Ectodermal cell (in vitro differentiated cells): ENCODE measurements at regions not wholly inside any gene's neighbourhood (a gene's known extent, or its start where the extent isn't known, plus 50 kb on each side); places are given as distances from the start of the nearest gene placed in this dataset.

ENCODE experiments used
- H3K27ac ChIP-seq: 2 replicates; pipeline ENCODE4 v1.7.0; 2013; ENCODE audit warnings: mild to moderate bottlenecking, low read depth, low read length; ENCODE audit not compliant: insufficient read depth, poor library complexity, severe bottlenecking
- H3K27me3 ChIP-seq: 2 replicates; pipeline ENCODE4 v1.7.0; 2013; ENCODE audit warnings: mild to moderate bottlenecking, low read length; ENCODE audit not compliant: insufficient read depth, control insufficient read depth, poor library complexity, severe bottlenecking
- H3K36me3 ChIP-seq: one replicate; pipeline ENCODE4 v1.7.0; 2013; ENCODE audit warnings: low read length; ENCODE audit not compliant: control insufficient read depth, insufficient read depth
- H3K4me1 ChIP-seq: one replicate; pipeline ENCODE4 v1.7.0; 2013; ENCODE audit warnings: low read length; ENCODE audit not compliant: control insufficient read depth, insufficient read depth
- H3K4me3 ChIP-seq: 2 replicates; pipeline ENCODE4 v1.7.0; 2013; ENCODE audit warnings: low read depth, low read length, control low read depth; ENCODE audit not compliant: insufficient read depth
- H3K9me3 ChIP-seq: 2 replicates; pipeline ENCODE4 v1.7.0; 2013; ENCODE audit warnings: mild to moderate bottlenecking, low read length, moderate library complexity; ENCODE audit not compliant: control insufficient read depth
- WGBS, 2 experiments: methylation state at CpG; one replicate each; pipeline ENCODE4 v1.1.7; 2013; ENCODE audit warnings: missing lambda C conversion rate in 2 of 2; 5-methylcytosine and 5-hydroxymethylcytosine counted together

DNA sequence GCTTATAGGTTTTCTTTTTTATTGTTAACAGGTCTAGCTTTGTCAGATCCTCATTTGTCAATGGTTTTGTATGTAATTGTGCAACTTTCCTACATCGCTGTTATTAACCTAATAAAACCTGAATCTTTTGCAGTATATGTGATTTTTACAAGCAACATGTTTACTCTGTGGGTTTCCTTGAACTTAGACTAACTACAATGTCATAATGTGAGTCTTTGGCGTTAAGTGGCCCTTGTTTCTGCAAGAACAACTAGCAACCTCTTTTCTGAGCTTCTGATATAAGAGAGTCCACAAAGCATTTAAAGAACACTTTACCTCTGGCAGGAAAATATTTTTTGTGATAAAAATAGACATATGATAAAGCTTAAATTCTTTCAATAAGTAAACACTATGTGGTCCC, 230.3 kb upstream of the CFAP20DC start:
- WGBS, 2 experiments = 83 to 98% methylated on average over 1 to 2 of the region's 2 CpGs
- Histone ChIP-seq H3K27ac (no peak overlapping the region), H3K36me3 (no peaks in the 10 kb centered on the region), H3K4me3 (no peak overlapping the region), H3K27me3 (no peaks in the 10 kb centered on the region), H3K9me3 (no peaks in the 10 kb centered on the region), H3K4me1 (no peaks in the 10 kb centered on the region)

DNA sequence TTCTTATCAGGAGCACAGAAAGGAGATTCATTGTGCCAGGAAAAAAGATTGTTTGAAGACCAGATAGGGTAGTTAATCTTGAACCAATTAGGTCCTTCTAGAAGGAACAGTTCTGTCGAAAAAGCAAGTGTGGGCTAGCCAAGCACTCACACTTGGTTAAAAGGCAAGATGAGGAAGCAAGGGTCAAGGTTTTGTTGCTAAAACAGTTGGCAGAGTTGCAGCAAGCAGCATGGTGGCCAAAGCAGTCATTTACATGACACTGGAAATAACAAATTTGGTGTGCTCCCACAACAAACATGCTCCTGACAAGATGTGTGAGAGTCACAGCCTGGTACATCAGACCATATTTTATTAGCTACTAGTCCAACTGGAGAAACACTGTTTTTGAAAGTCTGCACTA, 228.0 kb upstream of the CFAP20DC start:
- Histone ChIP-seq H3K4me3 (no peak overlapping the region), H3K36me3 (no peaks in the 10 kb centered on the region), H3K4me1 (no peaks in the 10 kb centered on the region), H3K9me3 (no peaks in the 10 kb centered on the region), H3K27me3 (no peaks in the 10 kb centered on the region), H3K27ac (no peak overlapping the region)
- WGBS, 2 experiments = 79 to 91% methylated on average over 1 of the region's 1 CpG

DNA sequence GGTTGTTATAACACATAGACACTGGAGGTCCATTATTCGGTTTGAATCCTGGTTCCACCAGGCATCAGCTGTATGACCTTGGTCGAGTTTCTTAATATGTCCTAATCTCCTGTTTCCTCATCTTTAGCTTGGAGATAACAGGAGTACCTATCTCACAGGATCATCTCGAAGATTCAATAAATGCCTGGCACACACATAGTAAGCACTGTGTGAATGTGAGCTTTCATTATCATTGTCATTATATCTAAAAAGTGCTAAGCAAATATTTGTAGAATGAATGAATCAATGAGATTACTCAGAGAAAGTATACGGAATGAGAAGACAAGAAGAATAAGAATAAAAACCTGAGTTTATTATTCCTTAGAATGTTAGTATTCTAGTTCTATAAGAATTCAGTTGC, 227.4 kb upstream of the CFAP20DC start:
- H3K27ac ChIP-seq = no peak overlapping the region
- no peaks in the 10 kb centered on the region for H3K4me1 ChIP-seq
- H3K4me3 ChIP-seq = no peak overlapping the region
- 92 to 100% methylated on average over 3 of the region's 4 CpGs for WGBS, 2 experiments
- H3K36me3 ChIP-seq = no peaks in the 10 kb centered on the region
- H3K9me3 ChIP-seq = no peaks in the 10 kb centered on the region
- H3K27me3 ChIP-seq = no peaks in the 10 kb centered on the region

DNA sequence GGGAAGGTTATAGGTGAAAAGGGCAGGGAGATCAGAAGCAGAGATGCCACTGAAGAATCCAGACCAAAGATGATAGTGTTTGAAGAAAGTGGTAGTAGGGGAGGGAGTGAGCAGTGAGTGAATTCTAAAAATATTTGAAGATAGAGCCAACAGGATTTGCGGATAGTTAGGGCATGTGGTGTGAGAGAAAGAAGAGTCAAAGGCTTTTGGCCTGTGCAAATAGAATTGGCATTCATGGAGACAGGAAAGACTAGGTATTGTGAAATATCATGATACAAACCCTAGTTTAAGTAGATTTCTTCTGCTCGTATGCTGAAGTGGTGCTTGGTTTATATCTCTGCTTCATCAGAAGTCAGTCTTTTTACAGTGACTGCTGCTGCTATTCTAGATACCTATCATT, 224.2 kb upstream of the CFAP20DC start:
- Histone ChIP-seq H3K4me3 (no peak overlapping the region), H3K27ac (no peak overlapping the region), H3K36me3 (no peaks in the 10 kb centered on the region), H3K9me3 (no peaks in the 10 kb centered on the region), H3K27me3 (no peaks in the 10 kb centered on the region), H3K4me1 (no peaks in the 10 kb centered on the region)
- 93 to 94% methylated on average over 2 of the region's 2 CpGs for WGBS, 2 experiments

DNA sequence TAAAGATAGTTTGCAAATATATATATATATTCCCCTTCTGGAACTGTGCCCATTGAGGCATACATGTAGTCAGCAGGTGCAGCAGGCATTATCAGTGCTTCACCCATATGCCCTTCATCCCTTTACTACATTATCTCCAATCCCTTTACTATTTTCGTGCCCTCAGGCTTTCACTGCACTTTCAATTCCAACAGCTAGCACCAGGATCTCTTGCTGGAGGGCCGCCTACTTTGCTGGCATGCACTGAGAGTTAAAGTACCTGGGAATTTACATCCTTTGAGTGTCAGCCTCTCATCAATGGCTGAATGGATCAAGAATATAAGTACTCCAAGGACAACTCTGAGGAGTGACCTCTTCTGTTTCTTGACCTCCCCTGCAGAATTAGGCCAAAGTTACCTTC, 222.1 kb upstream of the CFAP20DC start:
- H3K27ac ChIP-seq = no peak overlapping the region
- 84 to 90% methylated on average over 2 of the region's 2 CpGs for WGBS, 2 experiments
- H3K36me3 ChIP-seq = no peaks in the 10 kb centered on the region
- H3K9me3 ChIP-seq = no peaks in the 10 kb centered on the region
- H3K4me1 ChIP-seq = no peaks in the 10 kb centered on the region
- no peaks in the 10 kb centered on the region for H3K27me3 ChIP-seq
- H3K4me3 ChIP-seq = no peak overlapping the region

DNA sequence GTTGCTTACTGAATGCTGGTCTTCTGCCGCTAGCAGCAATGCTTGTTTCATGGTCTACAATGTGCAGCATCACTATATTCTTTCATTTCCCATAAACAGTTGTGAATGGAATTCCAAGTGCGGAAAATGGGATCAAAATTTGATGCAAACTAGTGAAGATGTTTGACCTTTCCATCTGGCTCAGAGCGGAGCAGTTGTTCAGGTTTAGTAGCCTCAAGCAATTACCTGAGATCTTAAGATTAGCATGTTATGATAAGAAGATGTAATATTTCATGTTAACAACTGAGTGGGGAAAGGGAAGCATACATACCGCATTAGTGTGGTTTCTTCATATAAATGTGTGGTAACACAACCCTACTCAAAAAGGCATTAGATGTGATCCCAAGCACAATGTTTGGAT, 221.1 kb upstream of the CFAP20DC start:
- WGBS, 2 experiments = 92 to 100% methylated on average over 4 of the region's 4 CpGs
- H3K36me3 ChIP-seq = no peaks in the 10 kb centered on the region
- H3K4me3 ChIP-seq = no peak overlapping the region
- H3K27ac ChIP-seq = no peak overlapping the region
- H3K27me3 ChIP-seq = no peaks in the 10 kb centered on the region
- H3K9me3 ChIP-seq = no peaks in the 10 kb centered on the region
- no peaks in the 10 kb centered on the region for H3K4me1 ChIP-seq

DNA sequence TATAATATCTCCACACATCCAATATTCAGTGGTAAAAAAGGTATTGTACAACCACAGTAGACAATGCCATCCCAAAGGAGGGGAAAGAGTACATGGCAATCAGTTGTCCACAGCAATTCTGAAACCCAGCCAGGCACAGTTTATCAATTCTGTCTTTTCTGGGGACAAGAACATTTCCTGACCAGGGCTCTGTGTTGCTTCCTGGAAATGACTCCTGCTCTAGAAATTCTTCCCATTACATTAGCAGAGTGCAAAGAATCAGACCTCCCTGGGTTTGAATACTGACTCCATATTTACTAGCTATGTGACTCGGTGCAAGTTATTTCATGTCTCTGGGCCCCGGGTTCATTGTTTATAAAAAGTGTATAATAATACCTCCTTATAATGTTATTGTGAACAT, 220.4 kb upstream of the CFAP20DC start:
- H3K36me3 ChIP-seq = no peaks in the 10 kb centered on the region
- H3K27me3 ChIP-seq = no peaks in the 10 kb centered on the region
- H3K4me1 ChIP-seq = no peaks in the 10 kb centered on the region
- H3K4me3 ChIP-seq = no peak overlapping the region
- H3K27ac ChIP-seq = no peak overlapping the region
- WGBS, 2 experiments = 71% methylated on average over 1 of the region's 2 CpGs; no CpG with 5 or more reads in 1 of the 2 experiments
- H3K9me3 ChIP-seq = no peaks in the 10 kb centered on the region

DNA sequence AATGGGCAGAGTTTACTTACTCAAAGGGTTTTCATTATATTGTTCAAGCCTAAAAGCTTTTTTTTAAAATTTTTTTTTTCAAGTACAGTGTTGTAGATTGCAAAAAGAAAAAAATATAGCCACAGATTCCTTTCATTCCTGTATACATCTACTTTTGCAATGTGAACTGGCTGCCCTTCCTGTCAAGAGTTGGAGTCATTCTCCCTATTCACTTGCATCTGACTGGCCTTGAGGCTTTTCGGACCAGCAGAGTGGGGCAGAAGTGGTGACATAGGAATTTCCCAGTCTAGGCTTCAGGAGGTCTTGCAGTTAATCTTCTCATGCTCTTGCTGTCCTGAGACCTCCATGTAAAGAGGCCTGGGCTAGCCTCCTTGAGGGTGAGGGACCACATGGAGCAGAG, 218.3 kb upstream of the CFAP20DC start:
- Histone ChIP-seq H3K4me1 (no peaks in the 10 kb centered on the region), H3K27ac (no peak overlapping the region), H3K9me3 (no peaks in the 10 kb centered on the region), H3K27me3 (no peaks in the 10 kb centered on the region), H3K36me3 (no peaks in the 10 kb centered on the region), H3K4me3 (no peak overlapping the region)
- 88 to 90% methylated on average over 1 of the region's 1 CpG for WGBS, 2 experiments

DNA sequence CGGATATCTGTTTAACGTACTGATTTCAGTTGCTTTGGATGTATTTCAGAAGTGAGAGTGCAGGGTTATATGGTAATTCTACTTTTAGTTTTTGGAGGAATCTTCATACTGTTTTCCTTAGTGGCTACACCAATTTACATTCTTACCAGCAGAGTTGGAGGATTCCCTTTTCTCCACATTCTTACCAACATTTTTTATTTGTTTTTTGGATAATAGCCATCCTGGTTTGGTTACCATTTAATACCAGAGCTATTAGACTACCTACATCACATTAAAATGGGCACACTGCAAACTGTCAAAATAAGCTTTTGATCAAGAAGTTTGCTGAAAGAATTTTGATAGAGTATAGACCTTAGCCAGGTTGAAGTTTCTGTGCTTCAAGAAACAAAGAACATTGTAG, 217.2 kb upstream of the CFAP20DC start:
- H3K36me3 ChIP-seq = no peaks in the 10 kb centered on the region
- H3K4me1 ChIP-seq = no peaks in the 10 kb centered on the region
- no peaks in the 10 kb centered on the region for H3K9me3 ChIP-seq
- H3K4me3 ChIP-seq = no peak overlapping the region
- 97% methylated on average over 2 of the region's 2 CpGs for WGBS, 2 experiments
- no peaks in the 10 kb centered on the region for H3K27me3 ChIP-seq
- H3K27ac ChIP-seq = no peak overlapping the region

DNA sequence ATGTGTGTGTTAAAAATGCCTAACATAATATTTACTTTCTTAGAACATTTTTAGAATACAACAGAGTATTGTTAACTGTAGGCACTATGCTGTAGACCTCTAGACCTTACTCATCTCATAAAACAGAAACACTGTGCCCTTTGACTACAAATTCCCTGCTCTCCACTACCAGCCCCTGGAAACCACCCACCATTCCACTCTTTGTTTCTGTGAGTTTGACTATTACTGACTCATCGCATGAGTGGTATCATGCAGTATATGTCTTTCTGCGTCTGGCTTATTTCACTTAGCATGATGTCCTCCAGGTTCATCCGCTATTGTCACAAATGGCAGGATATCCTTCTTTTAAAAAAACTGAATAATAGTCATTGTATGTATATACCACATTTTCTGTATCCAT, 216.7 kb upstream of the CFAP20DC start:
- 93 to 100% methylated on average over 3 of the region's 3 CpGs for WGBS, 2 experiments
- Histone ChIP-seq H3K4me1 (no peaks in the 10 kb centered on the region), H3K4me3 (no peak overlapping the region), H3K27ac (no peak overlapping the region), H3K9me3 (no peaks in the 10 kb centered on the region), H3K27me3 (no peaks in the 10 kb centered on the region), H3K36me3 (no peaks in the 10 kb centered on the region)

DNA sequence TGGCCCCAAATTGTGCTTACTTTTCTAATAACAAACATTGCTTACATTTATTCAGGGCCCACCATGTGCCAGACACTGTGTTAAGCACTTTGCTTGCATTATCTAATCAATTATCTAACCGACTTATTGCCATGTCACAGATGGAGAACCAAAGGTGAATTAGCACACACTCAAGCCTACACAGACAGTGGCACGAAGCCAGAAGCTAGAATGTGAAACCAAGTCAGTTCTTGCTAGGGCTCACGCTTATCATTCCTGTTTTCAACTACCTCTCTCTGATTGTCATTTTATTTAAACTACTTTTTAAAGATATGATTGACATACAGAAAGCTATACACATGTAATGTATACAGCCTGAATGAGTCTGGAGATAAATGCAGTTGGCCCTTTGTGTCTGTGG, 215.7 kb upstream of the CFAP20DC start:
- no peaks in the 10 kb centered on the region for H3K27me3 ChIP-seq

More for the DNA sequence above, 215.7 kb upstream of the CFAP20DC start:
- WGBS, 2 experiments = 93 to 94% methylated on average over 3 of the region's 3 CpGs
- no peak overlapping the region for H3K4me3 ChIP-seq
- no peaks in the 10 kb centered on the region for H3K9me3 ChIP-seq
- H3K27ac ChIP-seq = no peak overlapping the region
- H3K36me3 ChIP-seq = no peaks in the 10 kb centered on the region
- H3K4me1 ChIP-seq = no peaks in the 10 kb centered on the region
